ENCODE measurements at regions not wholly inside any gene's neighbourhood (a gene's known extent, or its start where the extent isn't known, plus 50 kb on each side); places are given as distances from the start of the nearest gene placed in this dataset.

DNA sequence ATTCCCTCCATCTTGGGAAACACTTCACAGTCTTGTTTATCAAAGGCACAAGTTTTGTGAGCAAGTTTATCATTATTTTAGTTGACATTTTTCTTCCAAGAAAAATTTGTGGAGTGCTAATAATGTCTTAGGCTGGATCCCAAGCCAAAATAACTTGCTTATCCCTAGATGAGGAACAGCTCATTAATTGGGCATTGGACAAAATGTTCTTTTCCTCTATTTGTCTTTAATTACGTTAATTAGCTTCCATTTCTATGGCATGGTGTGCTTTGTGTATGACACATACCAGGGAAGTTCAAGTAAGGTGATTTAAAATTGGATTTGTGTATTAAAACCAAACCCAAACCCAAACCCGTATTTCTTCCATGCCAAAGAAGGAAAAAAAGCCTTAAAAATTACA lies 379.5 kb downstream of the SH3GL2 start:
- TF ChIP-seq, protein P1, sequence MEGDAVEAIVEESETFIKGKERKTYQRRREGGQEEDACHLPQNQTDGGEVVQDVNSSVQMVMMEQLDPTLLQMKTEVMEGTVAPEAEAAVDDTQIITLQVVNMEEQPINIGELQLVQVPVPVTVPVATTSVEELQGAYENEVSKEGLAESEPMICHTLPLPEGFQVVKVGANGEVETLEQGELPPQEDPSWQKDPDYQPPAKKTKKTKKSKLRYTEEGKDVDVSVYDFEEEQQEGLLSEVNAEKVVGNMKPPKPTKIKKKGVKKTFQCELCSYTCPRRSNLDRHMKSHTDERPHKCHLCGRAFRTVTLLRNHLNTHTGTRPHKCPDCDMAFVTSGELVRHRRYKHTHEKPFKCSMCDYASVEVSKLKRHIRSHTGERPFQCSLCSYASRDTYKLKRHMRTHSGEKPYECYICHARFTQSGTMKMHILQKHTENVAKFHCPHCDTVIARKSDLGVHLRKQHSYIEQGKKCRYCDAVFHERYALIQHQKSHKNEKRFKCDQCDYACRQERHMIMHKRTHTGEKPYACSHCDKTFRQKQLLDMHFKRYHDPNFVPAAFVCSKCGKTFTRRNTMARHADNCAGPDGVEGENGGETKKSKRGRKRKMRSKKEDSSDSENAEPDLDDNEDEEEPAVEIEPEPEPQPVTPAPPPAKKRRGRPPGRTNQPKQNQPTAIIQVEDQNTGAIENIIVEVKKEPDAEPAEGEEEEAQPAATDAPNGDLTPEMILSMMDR (IDR thresholded peaks at IDR 0.05; ENCODE audit: extremely low read depth in 1 of 2, insufficient read depth in 1 of 2, low read depth in 1 of 2, low read length in 2 of 2): no peak
- TF ChIP-seq POLR2A (IDR thresholded peaks at IDR 0.05; ENCODE audit: low read depth, low read length) (no peak), FOS (IDR thresholded peaks at IDR 0.05; ENCODE audit: borderline replicate concordance, insufficient read depth, low read length) (no peak), MYC (IDR thresholded peaks at IDR 0.05; ENCODE audit: low read depth, low read length) (no peak), POLR2AphosphoS5 (IDR thresholded peaks at IDR 0.05; ENCODE audit: insufficient read depth, low read depth, low read length) (no peak), EZH2 (IDR thresholded peaks at IDR 0.05; ENCODE audit: borderline replicate concordance, low read depth, low read length, severe bottlenecking) (no peak), GATA2 (IDR thresholded peaks at IDR 0.05; ENCODE audit: insufficient read depth, insufficient read length, low read depth, low read length) (no peak)
- TF ChIP-seq, protein P2, sequence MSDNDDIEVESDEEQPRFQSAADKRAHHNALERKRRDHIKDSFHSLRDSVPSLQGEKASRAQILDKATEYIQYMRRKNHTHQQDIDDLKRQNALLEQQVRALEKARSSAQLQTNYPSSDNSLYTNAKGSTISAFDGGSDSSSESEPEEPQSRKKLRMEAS (IDR thresholded peaks at IDR 0.05; ENCODE audit: insufficient read depth, insufficient read length): no peak
